Embryonic facial prominence (tissue), 1 donor: ENCODE measurements at regions not wholly inside any gene's neighbourhood (a gene's known extent, or its start where the extent isn't known, plus 50 kb on each side); places are given as distances from the start of the nearest gene placed in this dataset.
"Not testable (repeated sequence)": the region's sequence is repeated elsewhere in the genome, so short reads cannot be mapped to it uniquely, and the experiment has no call there.

Experiments
- DNase-seq: peaks from one replicate; pipeline ENCODE4 v3.0.0-alpha.2; 2016; ENCODE audit errors: extremely low spot score

GRCh38 chr6:146938266-146938665 lies 266.0 kb upstream of the STXBP5 start:
- DNase-seq: no peak

DNA sequence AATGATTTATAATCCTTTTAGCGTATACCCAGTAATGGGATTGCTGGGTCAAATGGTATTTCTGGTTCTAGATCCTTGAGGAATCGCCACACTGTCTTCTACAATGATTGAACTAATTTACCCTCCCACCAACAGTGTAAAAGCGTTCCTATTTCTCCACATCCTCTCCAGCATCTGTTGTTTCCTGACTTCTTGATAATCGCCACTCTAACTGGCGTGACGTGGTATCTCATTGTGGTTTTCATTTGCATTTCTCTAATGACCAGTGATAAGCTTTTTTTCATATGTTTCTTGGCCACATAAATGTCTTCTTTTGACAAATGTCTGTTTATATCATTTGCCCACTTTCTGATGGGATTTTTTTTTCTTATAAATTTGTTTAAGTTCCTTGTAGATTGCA lies 264.8 kb upstream of the STXBP5 start:
- not testable (repeated sequence) for DNase-seq

DNA sequence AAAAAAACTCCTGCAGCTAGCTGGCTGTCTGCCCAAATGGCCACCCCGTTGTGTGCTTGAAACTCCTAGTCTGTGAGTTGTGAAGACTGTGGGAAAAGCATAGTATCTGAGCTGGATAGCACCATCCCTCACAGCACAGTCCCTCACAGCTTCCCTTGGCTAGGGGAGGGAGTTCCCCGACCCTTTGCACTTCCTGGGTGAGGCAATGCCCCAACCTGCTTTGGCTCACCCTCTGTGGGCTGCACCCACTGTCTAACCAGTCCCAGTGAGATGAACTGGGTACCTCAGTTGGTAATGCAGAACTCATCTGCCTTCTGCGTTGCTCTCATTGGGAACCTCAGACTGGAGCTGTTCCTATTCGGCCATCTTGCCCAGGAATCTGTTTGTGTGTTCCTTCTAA lies 260.6 kb upstream of the STXBP5 start:
- no peak for DNase-seq

DNA sequence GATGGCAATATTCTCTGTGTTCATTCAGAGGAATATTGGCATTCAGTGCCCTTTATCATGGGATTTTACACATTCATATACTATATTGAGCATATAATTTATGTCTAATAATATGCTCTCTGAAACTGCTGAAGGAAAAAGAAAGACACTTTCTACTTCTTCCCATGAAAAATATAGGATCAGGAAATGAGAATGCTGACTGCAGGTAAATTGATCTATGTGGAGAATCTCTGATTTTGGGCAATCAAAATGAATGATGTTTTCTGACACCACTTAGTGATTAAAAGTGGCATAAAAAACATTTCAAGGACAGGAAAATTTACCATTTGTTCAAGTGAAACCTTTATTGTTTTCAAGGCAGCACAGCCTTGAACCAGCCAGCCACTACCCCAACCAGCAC lies 260.1 kb upstream of the STXBP5 start:
- no peak for DNase-seq

- DNase-seq: no peak
Observed at GRCh38 chr6:146944809-146945208, 259.4 kb upstream of the STXBP5 start.

DNA sequence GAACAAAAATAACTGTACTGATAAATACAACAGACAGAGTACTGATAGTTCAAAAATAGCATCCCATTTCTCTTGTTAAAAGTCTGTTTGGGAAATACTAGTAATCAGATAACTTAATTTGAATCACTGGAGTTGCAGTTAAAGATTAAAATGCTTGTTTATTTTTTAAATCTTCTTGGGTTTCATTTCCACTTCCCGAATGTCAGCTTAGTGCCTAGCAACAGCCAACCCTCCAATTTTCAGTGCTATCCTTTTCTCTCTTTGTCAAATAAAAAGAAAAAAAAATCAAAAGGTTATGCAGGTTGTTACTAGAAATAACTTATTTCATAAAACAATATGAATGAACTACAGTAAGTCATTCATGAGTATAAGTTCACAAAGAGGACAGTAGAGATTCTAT lies 257.7 kb upstream of the STXBP5 start:
- DNase-seq: no peak

DNA sequence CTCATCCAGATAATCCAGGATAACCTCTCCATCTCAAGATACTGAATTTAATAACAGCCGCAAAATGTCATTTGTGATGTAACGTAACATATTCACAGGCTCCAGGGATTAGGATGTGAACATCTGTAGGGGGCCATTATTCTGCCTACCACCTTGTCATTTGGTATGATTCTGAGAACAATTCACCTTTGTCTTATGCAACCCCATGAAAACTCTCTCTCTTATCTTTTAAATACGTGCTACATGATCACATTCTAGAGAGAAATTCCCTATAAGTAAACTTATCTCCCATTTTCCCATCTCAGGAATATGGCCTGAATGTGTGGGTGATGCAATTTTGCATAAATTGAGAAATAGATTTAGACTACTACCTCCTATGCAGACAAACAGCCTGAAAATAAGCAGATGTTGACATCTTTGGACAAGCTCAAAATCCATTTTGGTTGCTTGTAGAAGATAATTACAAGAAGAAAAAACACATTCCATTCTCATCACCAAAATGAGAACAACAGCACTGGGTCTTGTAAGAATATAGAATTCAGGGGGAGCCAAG lies 255.4 kb upstream of the STXBP5 start:
- no peak for DNase-seq

DNA sequence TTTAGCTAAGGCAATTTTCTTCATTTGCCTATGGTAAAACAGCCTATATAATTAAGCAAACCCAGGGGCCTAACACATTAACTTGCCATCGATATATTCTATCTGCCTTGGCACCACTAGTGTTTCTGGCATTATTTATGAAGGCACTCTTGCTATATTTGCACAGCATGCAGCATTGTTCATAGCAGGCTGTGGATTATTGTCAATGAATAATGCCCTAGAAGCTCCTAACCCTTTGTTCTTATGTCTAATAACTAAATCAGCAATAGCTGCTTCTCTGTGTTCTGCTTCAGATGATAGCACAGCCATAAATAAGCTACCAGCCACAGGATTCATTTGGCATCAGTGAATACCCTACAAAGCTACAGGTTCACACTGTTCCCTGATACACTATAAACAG lies 254.8 kb upstream of the STXBP5 start:
- DNase-seq: no peak

DNA sequence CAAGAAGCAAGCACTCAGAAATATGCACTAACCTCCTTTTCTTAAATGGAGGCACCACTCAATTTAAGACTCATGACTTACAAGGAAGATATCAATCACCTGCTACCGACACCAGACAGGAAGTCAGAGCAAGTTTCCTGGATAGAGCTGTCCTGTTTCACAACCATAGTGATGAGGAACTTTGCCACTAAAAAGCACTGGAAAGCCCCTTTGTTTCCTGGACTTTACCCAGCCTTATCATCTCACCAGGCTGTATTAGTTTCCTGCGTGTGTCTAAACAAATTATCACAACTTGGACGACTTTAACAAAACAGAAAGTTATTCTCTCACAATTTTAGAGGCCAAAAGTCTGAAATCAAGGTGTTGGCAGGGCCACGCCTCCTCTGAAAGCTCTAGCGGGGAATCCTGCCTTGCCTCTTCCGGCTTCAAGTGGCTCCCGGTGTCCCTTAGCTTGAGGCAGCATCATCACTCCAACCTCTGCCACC lies 253.8 kb upstream of the STXBP5 start:
- no peak for DNase-seq

DNA sequence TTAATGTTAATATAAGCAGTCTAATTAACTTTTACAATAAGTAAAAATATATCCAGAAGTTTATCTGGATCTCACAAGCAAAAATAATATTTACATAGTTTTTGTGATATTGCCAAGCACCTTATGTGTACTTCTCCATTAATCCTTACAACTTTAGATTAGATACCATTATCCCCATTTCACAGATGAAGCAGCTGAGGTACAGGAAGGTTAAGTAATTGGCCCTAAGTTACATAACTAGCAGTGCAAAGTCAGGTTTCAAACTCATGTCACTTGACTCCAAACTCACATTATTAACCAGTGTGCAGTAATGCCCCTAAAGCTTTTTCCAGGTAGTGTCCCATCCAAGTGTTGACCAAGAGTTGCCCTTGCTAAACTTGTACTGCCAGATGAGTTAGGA lies 248.6 kb upstream of the STXBP5 start:
- DNase-seq: no peak

GRCh38 chr6:146957181-146958093 lies 246.8 kb upstream of the STXBP5 start:
- DNase-seq: no peak

GRCh38 chr6:146961831-146962230 lies 242.4 kb upstream of the STXBP5 start:
- DNase-seq: no peak

DNA sequence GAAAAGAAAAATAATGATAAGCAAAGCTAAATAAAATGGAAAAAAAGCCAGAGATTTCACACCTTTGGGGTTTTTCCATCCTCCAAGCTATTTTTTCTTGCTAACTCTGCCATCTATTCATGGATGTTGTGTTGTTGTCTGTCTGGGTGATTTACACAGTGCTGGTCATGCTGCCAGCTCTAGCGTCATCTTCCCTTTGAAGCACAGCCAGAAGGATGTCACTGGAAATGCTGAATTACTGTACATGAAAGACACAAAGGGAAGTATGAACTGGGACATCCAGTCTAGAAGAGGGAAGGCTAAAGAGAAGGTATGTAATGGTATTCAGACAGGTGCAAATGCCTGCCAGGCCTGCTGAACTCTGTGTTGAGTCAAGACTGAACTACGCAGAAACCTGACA lies 241.9 kb upstream of the STXBP5 start:
- DNase-seq: no peak

DNA sequence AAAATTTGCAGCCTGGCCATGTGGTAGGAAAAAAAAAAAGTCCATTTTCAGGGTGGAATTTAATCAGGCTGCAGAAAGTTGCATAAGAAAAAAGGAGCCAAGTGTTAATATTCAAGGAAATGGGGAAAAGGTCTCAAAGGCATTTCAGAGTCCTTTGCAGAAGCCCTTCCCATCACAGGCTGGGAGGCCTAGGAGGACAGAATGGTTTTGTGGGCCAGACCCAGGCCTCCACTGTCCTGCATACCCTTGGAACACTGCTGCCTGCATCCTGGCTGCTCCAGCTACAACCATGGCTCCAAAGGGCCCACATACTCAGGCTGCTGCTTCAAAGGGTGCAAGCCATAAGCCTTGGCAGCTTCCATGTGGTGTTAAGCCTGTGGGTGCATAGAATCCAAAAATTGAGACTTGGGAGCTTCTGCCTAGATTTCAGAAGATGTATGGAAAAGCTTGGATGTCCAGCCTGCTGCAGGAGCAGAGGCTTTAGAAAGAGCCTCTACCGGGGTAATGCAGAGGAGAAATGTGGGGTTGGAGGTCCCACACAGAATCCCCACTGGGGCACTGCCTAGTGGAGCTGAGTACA lies 239.0 kb upstream of the STXBP5 start:
- DNase-seq: no peak

DNA sequence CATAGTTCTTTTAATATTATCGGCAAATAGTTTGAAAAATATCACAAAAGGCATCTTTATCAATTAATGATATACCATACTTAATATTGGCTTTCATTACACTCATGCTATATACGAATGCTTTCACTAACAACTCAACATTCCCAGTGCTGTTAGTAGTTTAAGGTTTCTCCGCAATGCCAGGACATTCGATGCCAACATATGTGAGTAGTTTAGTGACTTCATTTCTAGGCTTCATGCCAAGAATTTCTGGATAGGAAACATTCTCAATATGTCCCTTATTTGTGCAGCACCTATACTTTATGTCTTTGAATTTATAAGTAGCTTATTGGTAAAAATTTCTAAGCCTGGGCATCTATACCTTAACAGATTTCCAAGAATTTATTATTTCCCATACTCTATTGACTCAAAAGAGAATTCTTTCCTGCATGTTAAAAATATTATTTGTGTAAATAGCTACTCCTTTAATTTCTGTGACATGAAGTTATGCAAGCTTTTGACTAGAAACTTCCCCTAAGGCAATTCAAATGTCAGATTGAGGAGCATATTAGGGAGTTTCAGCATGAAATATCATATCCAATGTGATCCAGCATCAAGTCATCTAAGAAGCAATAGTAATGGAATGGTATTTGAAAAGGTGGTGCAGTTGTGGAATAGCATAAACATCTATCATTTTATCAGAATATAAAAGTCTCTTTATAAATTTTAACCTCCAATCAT lies 236.0 kb upstream of the STXBP5 start:
- DNase-seq: peak; percentile 68

GRCh38 chr6:146972546-146972945 lies 231.7 kb upstream of the STXBP5 start:
- no peak for DNase-seq

DNA sequence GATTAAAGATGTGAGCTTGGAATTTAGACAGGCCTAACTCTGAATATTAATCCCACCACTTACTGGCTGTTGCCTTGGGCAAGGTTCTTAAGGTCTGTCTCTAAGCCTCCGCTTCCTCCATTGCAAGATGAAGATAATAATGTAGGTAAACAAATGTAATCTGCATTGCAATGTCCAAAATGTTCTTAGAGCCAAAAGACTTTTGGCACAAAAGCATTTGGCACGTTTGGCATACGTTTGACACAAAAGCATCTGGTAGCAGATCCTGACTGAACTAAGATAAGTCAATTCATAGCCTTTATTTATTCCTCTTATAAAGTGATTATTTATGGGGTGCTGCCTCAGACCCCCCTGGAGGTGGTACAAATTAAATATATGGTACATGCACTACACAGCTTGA lies 229.9 kb upstream of the STXBP5 start:
- DNase-seq: no peak

DNA sequence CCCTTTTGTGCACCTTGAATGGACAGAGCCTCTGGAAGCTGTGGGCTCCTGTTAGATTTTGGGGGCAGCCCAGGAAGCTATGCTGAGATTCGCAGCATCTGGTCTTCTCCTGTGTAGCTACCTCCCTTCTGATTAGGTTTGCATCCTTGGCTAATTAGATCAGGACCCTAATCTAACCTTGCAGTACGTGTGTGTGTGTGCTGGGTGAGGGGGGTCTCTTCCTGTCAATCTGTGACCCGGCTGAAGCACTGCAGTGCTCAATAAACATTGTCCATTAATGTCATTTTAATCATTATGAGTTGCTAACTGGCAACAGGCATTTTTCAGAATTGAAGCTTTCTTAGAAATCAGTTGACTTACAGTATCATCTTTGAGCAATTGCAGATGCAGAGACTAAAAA lies 229.1 kb upstream of the STXBP5 start:
- no peak for DNase-seq

GRCh38 chr6:146980900-146981329 lies 223.3 kb upstream of the STXBP5 start:
- DNase-seq: no peak

DNA sequence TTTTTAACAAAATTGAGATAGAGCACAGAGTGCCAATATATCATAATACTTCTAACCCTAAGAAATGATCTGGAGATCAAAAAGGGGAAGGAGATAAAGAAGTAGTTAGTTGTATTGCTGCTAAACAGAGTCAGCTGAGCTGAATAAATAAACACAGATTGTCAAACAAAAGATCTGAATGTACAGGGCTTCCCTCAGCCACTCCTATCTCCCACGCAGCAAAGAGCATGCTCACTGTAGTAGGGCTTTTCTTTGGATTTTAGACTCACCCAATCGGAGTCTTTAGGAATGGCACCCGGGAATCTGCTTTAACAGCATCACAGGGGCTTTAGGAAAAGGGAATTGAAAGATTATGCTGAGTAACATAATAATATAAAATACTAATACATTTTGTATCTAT lies 222.2 kb upstream of the STXBP5 start:
- no peak for DNase-seq

DNA sequence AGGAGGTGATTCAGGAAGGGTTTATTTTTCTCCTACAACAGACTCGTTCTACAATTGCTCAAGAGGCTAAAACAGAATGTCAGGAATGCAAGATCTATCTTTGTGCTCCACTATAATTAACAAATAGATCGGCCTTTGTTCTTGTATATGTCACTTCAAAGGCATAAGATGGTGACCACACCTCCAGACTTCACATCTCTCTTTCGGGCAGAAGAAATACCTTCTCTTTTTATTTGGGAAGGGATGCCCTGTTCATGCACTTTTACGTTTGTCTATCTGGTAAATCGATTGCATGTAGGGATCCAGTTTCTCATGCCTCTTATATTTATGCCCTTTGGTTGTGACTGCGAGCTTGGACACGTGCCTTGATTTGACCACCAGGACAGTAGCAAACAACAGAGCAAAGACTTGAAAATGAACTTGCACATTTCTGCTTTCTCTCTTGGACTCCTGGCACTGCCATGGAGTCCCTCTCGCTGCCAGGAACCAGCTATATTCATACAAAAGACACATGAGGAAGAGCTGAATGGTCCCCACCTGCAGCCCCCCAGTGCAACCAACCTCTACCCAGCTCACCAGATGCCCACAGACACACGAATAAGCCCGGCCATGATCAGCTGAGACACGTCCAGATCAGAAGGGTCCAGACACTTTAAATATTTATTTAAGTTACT lies 219.8 kb upstream of the STXBP5 start:
- no peak for DNase-seq

DNA sequence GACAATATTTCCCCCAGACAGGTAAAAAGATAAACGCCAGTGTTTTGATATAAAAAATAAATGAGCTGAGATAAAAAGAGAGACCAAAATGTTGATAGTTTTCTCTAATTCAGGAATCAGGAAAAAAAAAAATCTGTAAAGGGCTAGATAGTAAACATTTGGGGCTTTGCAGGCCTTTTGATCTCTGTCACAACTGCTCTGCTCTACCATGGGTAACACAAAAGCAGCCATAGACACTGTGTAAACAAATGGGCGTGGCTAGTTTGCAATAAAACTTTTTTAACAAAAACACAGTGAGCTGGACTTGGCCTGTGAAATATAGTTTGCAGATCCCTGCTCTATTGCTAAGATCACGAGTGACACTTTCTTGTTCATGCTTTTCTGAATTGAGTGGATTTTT lies 219.1 kb upstream of the STXBP5 start:
- DNase-seq: no peak
